Left lobe of liver (tissue), 2 donors: ENCODE measurements at regions not wholly inside any gene's neighbourhood (a gene's known extent, or its start where the extent isn't known, plus 50 kb on each side); places are given as distances from the start of the nearest gene placed in this dataset.

Experiments used
- ATAC-seq: fragments of 200-7000 bp; cut with Tn5 transposase; one replicate; pipeline ENCODE4 v1.9.1; 2020; ENCODE audit warnings: mild to moderate bottlenecking, moderate library complexity
- DNase-seq: peaks from one replicate; pipeline ENCODE4 v3.0.0-alpha.2; 2020; ENCODE audit warnings: low spot score
- donor health status: DM: no; HTN: no; CAD: no; lungs with moderate emphysema.
- donor health status: DM: no; HTN: yes; CAD: no.

DNA sequence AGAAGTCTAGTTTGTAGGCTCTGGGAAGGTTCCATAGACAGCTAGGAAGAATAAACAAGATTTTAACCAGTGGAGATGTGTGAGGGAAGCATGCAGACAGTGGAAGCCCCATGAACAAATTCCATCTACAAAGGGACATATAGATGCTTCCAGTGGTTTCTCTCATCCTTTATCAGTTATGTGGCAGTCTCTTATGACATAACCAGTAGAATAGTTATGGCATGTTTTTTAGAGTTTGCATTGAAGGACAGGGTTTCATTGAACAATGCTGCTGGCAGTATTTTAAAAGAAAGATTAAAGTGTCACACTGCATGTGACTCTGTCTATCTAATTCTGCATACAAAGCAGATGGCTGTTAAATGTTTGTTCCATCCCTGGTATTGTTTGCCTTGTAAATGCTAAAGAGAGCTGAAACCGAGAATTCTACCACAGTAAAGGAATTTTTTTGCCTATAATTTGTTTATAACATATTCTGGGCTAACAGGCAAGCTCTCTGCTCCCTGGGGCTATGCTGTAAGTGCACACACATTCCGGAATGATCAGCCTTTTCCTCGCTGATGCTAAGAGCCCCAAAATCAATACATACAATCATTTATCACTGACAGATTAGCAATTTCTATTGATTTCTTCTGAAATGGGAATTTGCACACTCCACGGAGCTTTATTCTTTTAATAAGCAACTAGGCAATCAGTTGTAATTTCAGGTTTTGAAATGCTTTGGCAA lies 76.8 kb upstream of the PELI1 start:
- DNase-seq (no peak), ATAC-seq (no peak)

DNA sequence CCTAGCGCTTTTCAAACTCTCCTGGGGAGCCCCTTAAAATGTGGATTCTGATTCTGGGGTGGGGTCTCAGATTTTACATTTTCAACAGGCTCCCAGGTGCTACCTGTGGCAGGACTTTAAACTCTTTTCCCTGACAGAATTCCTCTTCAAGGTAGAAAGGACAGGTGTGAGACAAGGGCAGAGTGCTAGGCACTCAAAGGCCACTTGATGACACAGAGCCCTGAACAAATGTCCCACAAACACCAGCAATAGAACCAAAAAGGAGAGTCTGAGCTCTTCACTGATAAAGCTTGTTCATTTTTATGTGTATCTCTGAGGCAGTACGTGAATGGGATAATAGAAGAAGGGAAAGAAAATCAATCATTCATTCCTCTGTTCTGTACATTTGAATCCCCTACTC lies 77.7 kb upstream of the PELI1 start:
- DNase-seq (no peak), ATAC-seq (no peak)

DNA sequence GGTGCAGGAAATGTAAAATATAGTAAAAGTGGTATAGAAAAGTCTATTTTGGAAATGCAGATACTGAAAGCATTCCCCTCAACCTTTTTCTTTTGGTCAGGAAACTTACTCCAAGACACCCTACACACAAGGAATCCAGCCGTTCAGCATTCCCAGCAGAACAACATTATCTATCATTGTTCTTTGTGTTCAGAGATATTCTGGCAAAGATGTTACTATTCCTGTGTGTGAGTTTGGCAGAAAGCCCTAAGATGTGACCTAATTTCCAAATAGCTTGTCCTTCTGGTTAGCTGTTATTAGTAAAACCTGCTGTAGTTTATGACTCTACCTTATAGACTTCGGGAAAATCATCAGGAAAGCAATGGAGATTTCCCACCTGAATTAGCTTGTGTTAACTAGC lies 78.1 kb upstream of the PELI1 start:
- DNase-seq (no peak), ATAC-seq (peak; percentile 56)

DNA sequence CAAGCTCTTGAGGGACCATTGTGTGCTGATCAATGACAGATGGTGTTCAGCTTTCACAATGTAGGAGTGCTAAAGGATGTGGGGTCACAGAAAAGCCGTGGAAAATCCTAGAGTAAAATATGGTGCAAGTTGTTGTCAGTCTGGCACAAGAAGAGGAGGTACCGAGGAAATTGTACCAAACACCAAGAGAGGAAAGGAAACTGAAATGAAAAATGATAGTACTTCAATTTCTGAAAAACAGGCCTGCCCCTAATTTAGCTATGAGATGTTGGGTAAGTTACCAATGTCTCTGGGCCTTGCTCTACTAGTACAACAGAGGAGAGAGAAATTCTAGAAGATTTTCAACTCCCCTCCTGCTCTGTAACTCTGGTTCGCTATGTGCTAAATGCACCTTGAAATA lies 78.8 kb upstream of the PELI1 start:
- ATAC-seq, result no peak
- DNase-seq, result no peak

DNA sequence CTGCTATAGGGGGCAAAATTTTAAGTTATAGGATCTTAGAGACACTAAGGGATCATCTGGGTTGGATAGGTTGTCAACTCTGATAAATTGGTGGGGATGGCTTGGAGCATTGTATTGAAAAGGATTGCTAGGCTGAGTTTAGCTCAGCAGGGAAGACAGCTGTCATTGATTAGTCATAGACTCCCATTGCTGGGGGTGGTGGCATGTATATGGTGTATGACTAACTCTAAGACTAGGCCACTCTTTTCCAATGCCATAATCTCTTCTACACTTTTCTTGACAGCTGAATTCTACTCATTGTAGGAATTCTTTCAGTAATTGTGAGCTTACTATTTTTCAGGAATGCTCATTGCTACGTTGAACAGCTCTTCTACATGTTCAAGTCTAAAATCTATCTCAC lies 81.3 kb upstream of the PELI1 start:
- no peak for DNase-seq
- no peak for ATAC-seq

DNA sequence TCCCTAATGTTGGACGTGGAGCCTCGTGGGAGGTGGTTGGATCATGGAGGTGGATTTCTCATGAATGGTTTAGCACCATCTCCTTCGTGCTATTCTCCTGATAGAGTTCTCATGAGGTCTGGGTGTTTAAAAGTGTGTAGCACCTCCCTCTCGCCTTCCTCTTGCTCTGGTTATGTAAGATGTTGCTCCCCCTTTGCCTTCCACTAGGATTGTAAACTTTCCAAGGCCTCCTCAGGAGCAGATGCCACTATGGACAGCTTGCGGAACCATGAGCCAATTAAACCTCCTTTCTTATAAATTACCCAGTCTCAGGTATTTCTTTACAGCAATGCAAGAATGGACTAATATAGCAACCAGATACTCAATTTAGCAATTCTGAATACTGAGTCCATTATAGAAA lies 82.4 kb upstream of the PELI1 start:
- ATAC-seq (no peak), DNase-seq (no peak)

DNA sequence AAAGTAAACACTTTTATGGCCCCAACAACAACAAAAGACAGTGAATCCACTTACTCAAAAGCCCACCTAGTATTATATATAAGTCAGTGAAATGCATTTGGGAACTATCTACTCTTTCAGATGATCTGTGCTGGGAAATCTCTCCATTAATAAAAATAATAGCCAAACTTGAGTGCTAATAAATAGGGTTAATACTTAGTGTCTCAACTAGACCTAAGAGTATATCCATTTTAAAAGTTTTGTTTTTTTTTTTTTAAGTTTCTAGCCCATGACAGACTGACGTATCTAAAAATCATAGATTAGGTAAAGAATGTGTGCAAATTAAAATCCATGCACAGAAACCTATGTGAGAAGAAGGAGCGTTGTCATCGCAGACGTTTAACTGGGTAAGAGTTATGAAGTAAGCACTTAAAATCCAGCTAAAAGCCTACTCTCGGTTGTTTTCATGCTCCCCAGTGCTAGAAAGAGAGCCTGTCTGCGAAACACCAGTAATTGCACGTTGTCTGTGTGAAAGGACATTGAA lies 83.4 kb upstream of the PELI1 start:
- no peak for ATAC-seq
- DNase-seq, result no peak

DNA sequence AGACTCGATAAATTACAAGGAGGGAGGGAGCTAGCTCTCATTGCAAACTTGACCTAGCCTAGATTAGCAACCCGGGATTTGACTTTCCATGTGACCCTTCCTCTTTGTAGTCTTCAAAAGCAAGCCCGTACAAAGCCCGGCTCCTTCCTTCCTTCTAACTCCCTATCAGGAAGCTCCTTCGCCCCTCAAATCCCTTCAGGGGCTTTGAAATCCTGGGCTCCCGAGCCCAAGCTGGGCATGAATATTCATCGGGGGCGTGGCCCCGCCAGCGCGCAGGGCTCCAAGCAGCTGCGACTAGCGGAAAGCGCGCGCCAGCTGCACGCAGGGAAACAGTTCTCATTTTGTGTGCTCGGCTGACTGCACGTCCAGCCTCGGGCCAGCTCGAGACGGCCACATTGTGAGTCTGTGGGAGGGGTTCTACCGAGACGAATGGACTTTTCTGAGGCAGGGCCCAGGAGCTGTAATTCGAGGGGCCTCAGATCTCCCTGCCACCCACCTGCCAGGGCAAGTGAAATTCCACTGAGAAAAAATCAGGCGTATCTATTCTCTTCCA lies 84.0 kb upstream of the PELI1 start:
- DNase-seq, result peak; percentile 87
- ATAC-seq, result peak; percentile 99

DNA sequence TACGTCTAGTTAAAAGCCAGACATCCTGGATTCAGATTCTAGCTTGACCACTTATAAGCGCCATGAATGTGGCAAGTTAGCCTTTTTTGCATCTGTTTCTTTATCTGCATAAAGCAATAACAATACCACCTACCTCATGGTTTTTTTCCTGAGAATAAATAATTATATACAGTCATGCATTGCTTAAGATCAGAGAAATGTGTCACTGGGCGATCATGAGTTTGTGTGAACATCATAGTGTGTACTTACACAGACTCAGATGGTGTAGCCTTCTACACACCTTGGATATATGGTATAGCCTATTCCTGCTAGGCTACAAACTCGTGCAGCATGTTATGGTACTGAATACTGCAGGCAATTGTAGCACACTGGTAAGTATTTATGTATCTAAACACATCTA lies 84.7 kb upstream of the PELI1 start:
- DNase-seq, result no peak
- ATAC-seq, result no peak

DNA sequence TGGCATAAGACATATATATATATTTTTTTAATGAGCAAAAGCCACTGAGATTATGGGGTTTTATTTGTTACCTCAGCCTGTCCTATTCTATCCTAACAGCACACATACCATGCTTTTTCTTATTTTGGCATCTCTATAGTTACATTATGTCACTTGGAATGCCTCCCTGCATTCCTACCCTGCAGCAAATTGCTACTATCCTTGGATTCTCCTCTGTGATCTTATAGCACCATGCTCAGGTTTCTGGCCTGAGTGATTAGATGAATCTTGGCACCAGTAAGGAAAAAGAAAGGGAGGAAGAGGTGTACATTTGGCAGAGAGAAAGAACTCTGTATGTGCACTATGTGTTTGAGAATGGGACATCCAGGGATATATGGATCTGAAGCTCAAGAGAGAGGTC lies 86.3 kb upstream of the PELI1 start:
- no peak for ATAC-seq
- no peak for DNase-seq

DNA sequence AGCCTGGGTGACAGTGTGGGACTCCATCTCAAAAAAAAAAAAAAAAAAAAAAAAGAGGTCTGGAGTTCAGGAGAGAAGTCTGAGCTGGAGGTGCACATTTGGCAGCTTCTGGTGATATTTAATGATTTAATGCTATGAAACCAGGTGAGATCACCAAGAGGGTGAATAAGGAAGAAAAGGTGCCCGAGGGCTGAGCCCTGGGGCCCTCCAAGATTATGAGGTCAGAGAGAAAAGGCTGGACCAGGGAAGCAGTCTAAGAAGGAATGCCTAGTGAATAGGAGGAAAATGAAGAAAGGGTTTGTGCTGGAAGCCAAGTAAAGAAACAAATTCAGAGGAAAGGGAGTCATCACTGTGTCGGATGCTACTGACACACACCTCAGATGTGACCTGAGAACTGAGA lies 88.0 kb upstream of the PELI1 start:
- ATAC-seq, result no peak
- DNase-seq, result no peak

DNA sequence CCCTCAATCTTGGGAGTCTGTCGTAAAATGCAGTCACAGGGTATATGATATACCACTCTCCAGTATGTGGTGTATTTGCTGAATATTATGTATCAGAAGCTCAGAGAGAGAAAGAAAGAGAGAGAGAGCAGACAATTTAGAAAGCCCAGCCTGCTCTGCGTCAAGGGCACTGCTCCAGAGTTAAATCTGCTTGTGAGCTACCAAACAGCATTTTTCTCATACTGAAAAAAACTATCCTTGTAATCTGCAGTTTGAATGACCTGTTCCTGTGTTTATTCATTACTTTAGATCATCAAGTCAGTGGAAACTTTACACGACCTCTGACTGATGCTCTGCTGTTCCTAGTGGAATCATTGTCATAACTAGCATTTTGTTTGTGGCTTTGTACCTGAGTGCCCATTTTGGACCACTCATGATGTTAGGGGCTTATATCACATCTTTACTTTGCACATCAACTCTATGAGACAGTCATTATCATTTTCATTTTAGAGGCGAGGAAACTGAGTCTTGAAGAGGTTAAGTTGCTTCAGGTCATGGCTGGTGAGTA lies 89.2 kb upstream of the PELI1 start:
- ATAC-seq (no peak), DNase-seq (no peak)

DNA sequence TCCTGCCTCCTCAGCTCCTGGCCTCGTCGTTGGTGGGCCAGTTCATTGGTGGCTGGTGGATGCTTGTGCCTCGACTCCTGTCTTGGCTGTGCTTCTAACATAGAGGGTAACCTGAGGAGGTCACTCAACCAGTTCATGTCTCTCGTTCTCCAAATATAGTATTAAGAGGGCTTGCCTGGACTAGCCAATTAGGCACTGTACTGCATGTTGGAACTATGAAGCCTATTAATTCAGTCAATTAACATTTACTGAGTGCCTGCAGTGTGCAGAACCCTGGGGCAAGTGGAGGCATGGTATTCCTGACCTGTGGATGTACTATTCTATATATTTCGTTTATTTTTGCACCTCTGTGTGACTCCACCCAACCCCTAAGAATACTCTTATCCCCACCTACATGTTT lies 89.9 kb upstream of the PELI1 start:
- DNase-seq, result no peak
- no peak for ATAC-seq

DNA sequence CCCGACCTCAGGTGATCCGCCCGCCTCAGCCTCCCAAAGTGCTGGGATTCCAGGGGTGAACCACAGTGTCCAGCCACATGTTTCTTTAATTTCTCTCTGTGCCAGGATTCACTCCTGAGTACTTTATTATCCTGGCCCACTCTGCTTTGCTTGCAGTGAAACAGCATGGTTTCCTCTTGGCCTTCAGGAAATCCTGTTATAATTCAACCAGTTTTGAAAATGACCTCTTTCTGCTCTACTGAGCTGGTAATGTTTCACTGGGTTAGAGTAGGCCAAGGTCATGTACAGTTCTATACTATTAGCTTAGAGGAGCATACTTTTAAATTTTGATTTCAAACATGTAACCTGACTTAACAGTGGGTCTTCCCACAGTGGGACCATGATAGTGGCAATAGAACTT lies 90.6 kb upstream of the PELI1 start:
- no peak for DNase-seq
- peak; percentile 55 for ATAC-seq

DNA sequence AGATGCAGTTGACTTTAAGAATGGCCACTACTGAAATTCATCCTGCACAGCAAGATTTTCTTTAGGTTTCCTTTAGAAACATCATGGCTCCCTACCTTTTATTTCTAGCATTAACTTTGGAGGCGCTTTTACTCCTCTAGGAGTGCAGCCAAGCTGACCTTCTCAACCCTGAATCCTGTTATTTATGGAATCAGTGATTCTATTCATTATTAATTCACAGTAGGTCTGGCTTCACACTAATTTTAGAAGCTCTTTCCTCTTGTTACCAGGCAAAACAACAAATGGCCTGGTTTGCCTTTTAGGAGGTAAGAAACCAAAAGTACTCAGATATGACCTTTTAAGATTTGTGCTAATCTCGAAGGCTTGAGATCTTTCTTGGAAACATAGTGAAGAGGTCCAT lies 93.0 kb upstream of the PELI1 start:
- ATAC-seq, result no peak
- no peak for DNase-seq

DNA sequence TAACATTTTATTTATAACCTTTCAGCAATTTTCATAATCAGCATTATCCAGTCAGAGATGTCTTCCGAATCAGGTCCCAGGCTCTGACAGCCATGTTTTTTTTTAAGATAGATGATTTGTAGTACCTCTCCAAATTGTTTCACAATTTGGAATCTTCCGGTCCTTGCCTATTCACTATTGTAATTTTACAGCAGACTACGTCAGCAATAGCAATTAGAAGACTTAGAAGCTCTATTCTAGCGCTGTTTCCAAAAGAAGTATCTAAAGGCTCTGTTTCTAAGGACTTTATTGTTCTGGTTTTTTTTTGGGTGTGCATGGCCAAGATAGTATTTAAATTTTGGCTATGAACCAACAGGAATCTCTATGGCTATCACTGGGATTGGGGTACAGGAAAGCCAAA lies 94.6 kb upstream of the PELI1 start:
- ATAC-seq, result no peak
- no peak for DNase-seq

DNA sequence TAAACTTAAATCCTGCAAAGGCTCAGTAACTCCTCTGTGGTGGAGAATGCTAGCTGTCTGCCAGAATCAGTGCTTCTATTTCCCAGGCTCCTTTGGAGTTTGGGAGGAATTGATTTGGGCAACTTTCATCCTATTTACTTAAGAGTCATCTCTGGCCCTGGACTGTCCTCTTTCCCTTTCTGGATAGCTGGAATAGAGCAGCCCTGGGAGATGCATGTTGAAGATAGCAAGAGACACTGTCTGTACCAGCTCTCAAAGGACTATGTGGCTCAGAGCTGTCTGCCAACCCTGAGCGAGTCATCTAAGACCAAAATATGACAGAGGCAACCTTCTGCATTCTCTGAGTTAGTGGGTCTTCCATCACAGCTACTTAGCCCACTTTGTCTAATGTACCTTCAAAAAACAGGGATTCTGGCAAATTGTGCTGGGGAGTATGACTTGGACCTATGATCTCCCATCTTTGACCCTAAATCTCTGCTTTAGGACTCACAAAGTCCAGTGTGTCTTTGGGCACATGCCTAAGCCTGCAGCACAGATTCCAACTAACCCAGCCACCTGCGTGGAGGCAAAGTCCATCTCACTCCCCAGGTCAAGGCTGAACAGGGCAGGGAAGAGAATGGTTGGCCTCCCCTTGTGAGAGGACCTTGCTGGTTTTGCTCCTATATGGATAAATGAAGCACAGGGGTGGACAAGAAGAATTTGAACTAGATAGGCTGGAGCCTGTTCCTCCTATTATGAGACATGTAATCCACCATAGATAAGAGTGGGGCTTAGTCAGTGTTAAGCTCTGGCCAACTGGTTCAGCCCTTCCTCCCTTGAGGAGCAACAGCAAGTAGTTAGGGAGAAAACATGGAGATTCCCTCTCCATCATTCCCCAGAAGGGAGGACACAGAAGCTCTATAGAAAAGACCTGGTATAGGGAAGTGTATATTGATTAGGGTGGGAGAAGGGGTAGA lies 99.1 kb upstream of the PELI1 start:
- peak; percentile 84 for DNase-seq
- ATAC-seq, result peak; percentile 90

DNA sequence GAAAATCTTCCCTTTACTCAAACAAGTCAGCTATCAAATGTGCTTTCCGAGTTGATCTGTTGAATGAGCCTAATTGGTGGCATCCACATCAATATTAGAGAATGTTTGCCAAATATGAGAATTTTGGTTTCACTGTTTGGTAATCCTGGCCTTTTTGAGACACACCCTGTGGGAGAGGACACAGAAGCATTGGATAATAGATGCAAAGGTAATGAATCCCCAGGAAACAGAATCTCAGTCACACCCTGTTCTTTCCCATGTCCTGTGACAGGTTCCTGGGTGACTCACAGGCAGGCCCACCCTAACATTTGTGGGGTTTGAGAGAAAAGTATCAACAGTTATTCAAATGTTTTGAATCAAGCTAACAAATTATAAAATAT lies 99.8 kb upstream of the PELI1 start:
- no peak for ATAC-seq
- DNase-seq, result no peak

DNA sequence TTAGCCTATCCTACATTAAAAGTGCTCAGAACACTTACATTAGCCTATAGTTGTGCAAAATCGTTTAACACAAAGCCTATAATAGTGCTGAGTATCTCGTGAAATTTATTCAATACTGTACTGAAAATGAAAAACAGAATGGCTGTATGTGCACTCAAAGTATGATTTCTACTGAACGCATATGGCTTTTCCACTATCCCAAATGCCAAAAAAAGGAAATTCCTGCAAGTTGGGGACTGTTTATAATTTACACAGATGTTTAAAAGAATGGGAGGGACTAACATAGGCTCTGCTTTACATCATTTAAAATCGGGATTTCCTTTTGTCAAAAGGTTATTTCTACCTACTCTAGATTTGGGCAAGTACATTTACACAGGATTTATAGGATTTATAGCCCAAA lies 101.4 kb upstream of the PELI1 start:
- ATAC-seq (no peak), DNase-seq (no peak)

DNA sequence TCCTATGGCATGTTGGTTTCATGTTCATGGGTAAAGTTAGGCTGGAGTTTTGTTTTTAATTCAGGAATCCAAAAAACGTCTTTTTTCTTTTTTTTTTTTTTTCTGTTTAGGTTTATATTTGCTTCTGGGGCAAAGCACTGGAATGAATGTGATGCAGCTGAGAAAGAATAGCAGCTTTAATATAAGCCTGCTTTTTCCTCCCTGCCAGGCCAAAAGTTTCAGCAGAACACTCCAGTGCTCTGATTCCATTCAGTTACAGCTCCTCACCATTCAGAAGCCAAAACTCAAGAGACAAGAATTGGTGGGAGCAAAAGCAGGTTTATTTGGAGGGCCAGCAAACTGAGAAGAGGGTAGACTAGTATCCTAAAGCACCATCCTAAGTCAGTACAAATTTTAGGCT lies 102.7 kb upstream of the PELI1 start:
- no peak for ATAC-seq
- DNase-seq, result no peak

DNA sequence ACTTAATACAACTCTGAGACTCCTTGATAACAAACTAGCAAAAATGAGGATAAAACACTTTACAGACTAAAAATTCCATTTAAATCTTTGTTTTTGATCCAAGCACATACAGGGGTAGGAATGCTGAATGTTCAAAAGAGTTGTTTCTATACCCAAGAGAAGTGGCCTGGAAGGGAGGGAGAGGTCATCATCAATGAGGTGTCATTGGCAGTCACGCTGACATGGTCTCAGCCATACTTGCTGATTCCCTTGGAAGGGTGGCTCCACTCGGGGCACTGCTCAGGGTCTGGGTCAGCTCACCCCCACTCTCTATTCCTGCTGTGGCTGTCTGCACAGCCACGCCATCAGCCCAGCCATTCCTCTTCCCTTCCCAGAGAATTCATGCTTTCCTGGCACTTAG lies 105.2 kb upstream of the PELI1 start:
- ATAC-seq (no peak), DNase-seq (no peak)

DNA sequence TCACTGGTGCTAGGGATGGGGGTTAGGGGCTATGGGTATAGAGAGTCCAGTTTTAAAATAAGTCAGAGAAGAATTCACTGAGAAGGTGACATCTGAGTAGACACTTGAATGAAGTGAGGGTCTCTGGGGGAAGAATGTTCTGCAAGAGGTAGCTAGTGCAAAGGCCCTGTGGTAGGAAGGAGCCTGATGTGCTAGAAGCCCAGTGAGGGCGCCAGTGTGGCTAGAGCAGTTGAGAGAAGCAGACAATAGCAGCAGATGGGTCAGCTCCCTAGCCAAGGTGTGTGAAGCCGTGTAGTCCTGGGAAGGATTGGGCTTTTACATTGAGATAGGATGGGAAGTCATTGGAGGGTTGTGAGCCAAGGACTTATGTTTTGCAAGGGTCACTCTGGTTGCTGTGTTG lies 105.8 kb upstream of the PELI1 start:
- no peak for ATAC-seq
- DNase-seq, result no peak
